VCaP (cell line): ENCODE measurements at regions not wholly inside any gene's neighbourhood (a gene's known extent, or its start where the extent isn't known, plus 50 kb on each side); places are given as distances from the start of the nearest gene placed in this dataset.
A peak's percentile ranks its signal among the peaks of the same experiment; 100 is the strongest.

Experiments
- H3K27ac ChIP-seq: fragments of 450-650 bp; 2 replicates; pipeline ENCODE4 v1.5.1; 2017
- CTCF ChIP-seq: fragments of 450-650 bp; conservative IDR thresholded peaks from 2 replicates; pipeline ENCODE4 v1.5.1; 2017; ENCODE audit warnings: mild to moderate bottlenecking, moderate library complexity

- no peak overlapping the region for H3K27ac ChIP-seq
- no peak for TF ChIP-seq CTCF
Measured at GRCh38 chr7:46939089-46939488, 642.8 kb downstream of the TNS3 start.

GRCh38 chr7:46937826-46938225, 644.1 kb downstream of the TNS3 start:
- TF ChIP-seq CTCF: no peak
- H3K27ac ChIP-seq: no peak overlapping the region

GRCh38 chr7:46934198-46934825, 647.6 kb downstream of the TNS3 start:
- TF ChIP-seq CTCF: no peak
- peak overlapping the region; percentile 82; the same call in 1 of the 2 replicates for H3K27ac ChIP-seq

GRCh38 chr7:46933596-46933995, 648.3 kb downstream of the TNS3 start:
- H3K27ac ChIP-seq: peak overlapping the region; percentile 82
- no peak for TF ChIP-seq CTCF

- no peak; the same call in 1 of the 2 replicates for TF ChIP-seq CTCF
- peak overlapping the region; percentile 82 for H3K27ac ChIP-seq
Measured at GRCh38 chr7:46932676-46933424, 649.1 kb downstream of the TNS3 start.

- peak overlapping the region; percentile 82 for H3K27ac ChIP-seq
- TF ChIP-seq CTCF: no peak
Measured at GRCh38 chr7:46932306-46932675, 649.6 kb downstream of the TNS3 start.

GRCh38 chr7:46930366-46930765, 651.5 kb downstream of the TNS3 start:
- no peak overlapping the region; the same call in 1 of the 2 replicates for H3K27ac ChIP-seq
- TF ChIP-seq CTCF: no peak
